IMR-90 (cell line): ENCODE measurements at regions not wholly inside any gene's neighbourhood (a gene's known extent, or its start where the extent isn't known, plus 50 kb on each side); places are given as distances from the start of the nearest gene placed in this dataset.

Experiments used
- ATAC-seq: fragments of 200-7000 bp; cut with Tn5 transposase; 2 replicates; pipeline ENCODE4 v1.9.1; 2020; ENCODE audit warnings: low read depth, mild to moderate bottlenecking, moderate library complexity
- BruUV-seq: library from RNA; stranded (reverse); fragments of 400-500 nt; replicated peaks from 2 replicates; lab custom pipeline; 2021; lab: Mats Ljungman, UMichigan
- CTCF ChIA-PET: fragments of 300-600 bp; formaldehyde crosslinking; extraction: SDS; loops from one replicate; lab custom pipeline; 2021; ENCODE audit warnings: antibody characterized with exemption; lab: Yijun Ruan, JAX
- POLR2A ChIA-PET: fragments of 300-600 bp; sonication (Branson Sonifier 250); formaldehyde crosslinking; loops from one replicate; lab custom pipeline; 2022; ENCODE audit warnings: antibody characterized with exemption; ENCODE audit not compliant: unreplicated experiment; lab: Charles Lee
- DNase-seq: peaks from one replicate; pipeline ENCODE4 v3.0.0; 2013
- H2AFZ ChIP-seq: replicated peaks from 2 replicates; pipeline ENCODE3; 2013; ENCODE audit warnings: low read length, mild to moderate bottlenecking; ENCODE audit not compliant: poor library complexity
- H2AK5ac ChIP-seq: 2 replicates; pipeline ENCODE4 v1.6.1; 2013; ENCODE audit warnings: low read depth, low read length, inconsistent platforms
- H2AK9ac ChIP-seq: replicated peaks from 2 replicates; pipeline ENCODE3; 2013; ENCODE audit warnings: mild to moderate bottlenecking, low read depth, low read length, moderate library complexity; ENCODE audit not compliant: poor library complexity
- H2BK120ac ChIP-seq: 2 replicates; pipeline ENCODE4 v1.6.1; 2013; ENCODE audit warnings: low read depth, low read length, inconsistent platforms
- H2BK15ac ChIP-seq: 3 replicates; pipeline ENCODE4 v1.6.1; 2013; ENCODE audit warnings: low read depth, low read length, inconsistent platforms
- H2BK20ac ChIP-seq: 2 replicates; pipeline ENCODE4 v1.6.1; 2013; ENCODE audit warnings: low read depth, mild to moderate bottlenecking, inconsistent platforms, low read length, moderate library complexity
- H2BK5ac ChIP-seq: 2 replicates; pipeline ENCODE4 v1.6.1; 2013; ENCODE audit warnings: mild to moderate bottlenecking, low read depth, low read length, inconsistent platforms; ENCODE audit not compliant: poor library complexity, severe bottlenecking
- H3K14ac ChIP-seq: replicated peaks from 2 replicates; pipeline ENCODE4 v1.6.1; 2013; ENCODE audit warnings: low read depth, low read length, inconsistent platforms
- H3K18ac ChIP-seq: 2 replicates; pipeline ENCODE4 v1.6.1; 2013; ENCODE audit warnings: low read depth, low read length, control low read depth
- H3K23ac ChIP-seq: 2 replicates; pipeline ENCODE4 v1.6.1; 2013; ENCODE audit warnings: low read depth, low read length, inconsistent platforms
- H3K27ac ChIP-seq: 2 replicates; pipeline ENCODE4 v1.5.1; 2013; ENCODE audit warnings: mild to moderate bottlenecking, control low read depth, low read length; ENCODE audit not compliant: insufficient read depth
- H3K27me3 ChIP-seq: 2 replicates; pipeline ENCODE4 v1.6.1; 2013; ENCODE audit warnings: low read length; ENCODE audit not compliant: control insufficient read depth, insufficient read depth
- H3K36me3 ChIP-seq: 2 replicates; pipeline ENCODE4 v1.6.1; 2013; ENCODE audit warnings: low read length, mixed read lengths; ENCODE audit not compliant: control insufficient read depth, insufficient read depth
- H3K4ac ChIP-seq: 2 replicates; pipeline ENCODE4 v1.6.1; 2013; ENCODE audit warnings: low read depth, low read length, inconsistent platforms
- H3K4me1 ChIP-seq: 2 replicates; pipeline ENCODE4 v1.6.1; 2013; ENCODE audit warnings: low read length, mixed read lengths; ENCODE audit not compliant: control insufficient read depth, insufficient read depth
- H3K4me2 ChIP-seq: 2 replicates; pipeline ENCODE4 v1.6.1; 2013; ENCODE audit warnings: low read depth, mild to moderate bottlenecking, control low read depth, low read length, moderate library complexity
- H3K4me3 ChIP-seq: 2 replicates; pipeline ENCODE4 v1.5.1; 2013; ENCODE audit warnings: low read depth, mild to moderate bottlenecking, control low read depth, low read length, moderate library complexity; ENCODE audit not compliant: insufficient read depth
- H3K56ac ChIP-seq: 2 replicates; pipeline ENCODE4 v1.6.1; 2013; ENCODE audit warnings: low read length, inconsistent platforms; ENCODE audit not compliant: insufficient read depth; ENCODE audit errors: extremely low read depth
- H3K79me1 ChIP-seq, 2 experiments: 2 replicates each; pipeline ENCODE4 v1.6.1; 2013; ENCODE audit warnings: low read length in 2 of 2, inconsistent platforms in 1 of 2, low read depth in 1 of 2
- H3K9ac ChIP-seq: 2 replicates; pipeline ENCODE4 v1.6.1; 2013; ENCODE audit warnings: low read depth, low read length, control low read depth
- H3K9me1 ChIP-seq: 2 replicates; pipeline ENCODE4 v1.6.1; 2013; ENCODE audit warnings: low read length, inconsistent platforms; ENCODE audit not compliant: insufficient read depth
- H3K9me3 ChIP-seq: 2 replicates; pipeline ENCODE4 v1.6.1; 2013; ENCODE audit warnings: low read length; ENCODE audit not compliant: control insufficient read depth, insufficient read depth
- H4K20me1 ChIP-seq: 2 replicates; pipeline ENCODE4 v1.6.1; 2013; ENCODE audit warnings: low read length, inconsistent platforms; ENCODE audit not compliant: insufficient read depth
- H4K5ac ChIP-seq: 2 replicates; pipeline ENCODE4 v1.6.1; 2013; ENCODE audit warnings: mild to moderate bottlenecking, low read depth, low read length, control low read depth
- H4K8ac ChIP-seq, 2 experiments: 2 replicates each; pipeline ENCODE4 v1.6.1; 2013; ENCODE audit warnings: low read depth in 2 of 2, low read length in 2 of 2, control low read depth in 1 of 2, inconsistent platforms in 1 of 2
- H4K91ac ChIP-seq: 2 replicates; pipeline ENCODE4 v1.6.1; 2013; ENCODE audit warnings: low read depth, low read length, inconsistent platforms; ENCODE audit not compliant: insufficient read depth
- BHLHE40 ChIP-seq: fragments of 150-350 bp; IDR thresholded peaks from 2 replicates; pipeline ENCODE4 v1.6.1; 2016; ENCODE audit warnings: mild to moderate bottlenecking, low read depth, low read length
- CEBPB ChIP-seq: IDR thresholded peaks from 2 replicates; pipeline ENCODE4 v1.6.1; 2012; ENCODE audit warnings: low read depth, low read length, improper control_type of control experiment
- CHD1 ChIP-seq: IDR thresholded peaks from 2 replicates; pipeline ENCODE4 v1.6.1; 2012; ENCODE audit warnings: low read depth, low read length, improper control_type of control experiment
- CTCF ChIP-seq: conservative IDR thresholded peaks from 2 replicates; pipeline ENCODE4 v1.5.1; 2012; ENCODE audit warnings: mild to moderate bottlenecking, low read depth, low read length, improper control_type of control experiment
- ELK1 ChIP-seq: fragments of 150-350 bp; IDR thresholded peaks from 2 replicates; pipeline ENCODE4 v1.6.1; 2016; ENCODE audit warnings: low read depth, mild to moderate bottlenecking, low read length, moderate library complexity, borderline replicate concordance
- FOS ChIP-seq: fragments of 150-350 bp; IDR thresholded peaks from 2 replicates; pipeline ENCODE4 v1.6.1; 2016; ENCODE audit warnings: low read depth, low read length
- MAFK ChIP-seq: IDR thresholded peaks from 2 replicates; pipeline ENCODE4 v1.6.1; 2012; ENCODE audit warnings: low read depth, low read length, improper control_type of control experiment
- MAZ ChIP-seq: IDR thresholded peaks from 2 replicates; pipeline ENCODE4 v1.6.1; 2012; ENCODE audit warnings: low read depth, mild to moderate bottlenecking, low read length, improper control_type of control experiment, moderate library complexity, borderline replicate concordance
- MXI1 ChIP-seq: IDR thresholded peaks from 2 replicates; pipeline ENCODE4 v1.6.1; 2012; ENCODE audit warnings: low read depth, mild to moderate bottlenecking, low read length, moderate library complexity, borderline replicate concordance
- NFE2L2 ChIP-seq: fragments of 150-350 bp; IDR thresholded peaks from 2 replicates; pipeline ENCODE4 v1.6.1; 2016; ENCODE audit warnings: low read depth, mild to moderate bottlenecking, low read length
- POLR2A ChIP-seq: IDR thresholded peaks from 2 replicates; pipeline ENCODE4 v1.6.1; 2012; ENCODE audit warnings: mild to moderate bottlenecking, low read depth, low read length
- RAD21 ChIP-seq: IDR thresholded peaks from 2 replicates; pipeline ENCODE4 v1.6.1; 2012; ENCODE audit warnings: low read length, improper control_type of control experiment
- RCOR1 ChIP-seq: IDR thresholded peaks from 2 replicates; pipeline ENCODE4 v1.6.1; 2012; ENCODE audit warnings: mild to moderate bottlenecking, low read length, improper control_type of control experiment; ENCODE audit not compliant: insufficient replicate concordance
- RFX5 ChIP-seq: IDR thresholded peaks from 2 replicates; pipeline ENCODE4 v1.8.0; 2012; ENCODE audit warnings: low read depth, mild to moderate bottlenecking, low read length, moderate library complexity
- SMC3 ChIP-seq: fragments of 150-350 bp; IDR thresholded peaks from 2 replicates; pipeline ENCODE4 v1.6.1; 2016; ENCODE audit warnings: low read depth, mild to moderate bottlenecking, antibody characterized with exemption, low read length, moderate library complexity
- USF2 ChIP-seq: fragments of 150-350 bp; IDR thresholded peaks from 2 replicates; pipeline ENCODE4 v1.6.1; 2017; ENCODE audit warnings: mild to moderate bottlenecking, antibody characterized with exemption, low read length, low read depth
- WGBS, 2 experiments: methylation state at CpG; one replicate each; pipeline versions ENCODE4 v1.1.5 to v1.1.7; 2013; ENCODE audit warnings: missing lambda C conversion rate in 2 of 2; ENCODE audit not compliant: insufficient read length in 1 of 2; ENCODE audit errors: extremely low coverage in 2 of 2; 5-methylcytosine and 5-hydroxymethylcytosine counted together
- dilution Hi-C: fragments of 300-500 bp; cut with HindIII; formaldehyde crosslinking; loops from one replicate; pipeline ENCODE4 v1.14.3; 2018; ENCODE audit warnings: low sequenced_read_pairs; ENCODE audit not compliant: unreplicated experiment
- in situ Hi-C: fragments of 300-500 bp; cut with MboI; formaldehyde crosslinking; loops from 3 replicates; pipeline ENCODE4 v1.14.3; 2019; ENCODE audit warnings: low sequenced_read_pairs, inconsistent platforms, mixed read lengths
- intact Hi-C: fragments of 100-400 bp; cut with micrococcal nuclease; formaldehyde crosslinking; loops from 2 replicates; pipeline ENCODE4 v1.10.0; 2022

- Histone ChIP-seq H3K9ac (no peak overlapping the region), H2BK15ac (no peak overlapping the region), H2BK20ac (no peak overlapping the region), H4K20me1 (no peaks in the 10 kb centered on the region), H4K8ac (no peak overlapping the region), H3K4me3 (no peak overlapping the region), H3K14ac (no peak overlapping the region), H3K27ac (no peak overlapping the region), H2BK5ac (no peak overlapping the region), H2AFZ (no peak overlapping the region), H3K27me3 (no peaks in the 10 kb centered on the region), H3K4me1 (no peaks in the 10 kb centered on the region), H3K9me1 (no peaks in the 10 kb centered on the region), H2BK120ac (no peak overlapping the region), H3K79me1 (no peaks in the 10 kb centered on the region), H3K4ac (no peak overlapping the region), H2AK5ac (no peak overlapping the region), H3K23ac (no peak overlapping the region), H3K56ac (no peak overlapping the region), H3K36me3 (no peaks in the 10 kb centered on the region), H3K18ac (no peak overlapping the region), H4K91ac (no peak overlapping the region), H4K5ac (no peak overlapping the region), H3K9me3 (no peaks in the 10 kb centered on the region), H2AK9ac (no peak overlapping the region), H3K4me2 (no peak overlapping the region)
- 33% methylated on average over 1 of the region's 6 CpGs; no CpG with 5 or more reads in 1 of the 2 experiments for WGBS, 2 experiments
- no peak for TF ChIP-seq RFX5
- TF ChIP-seq RCOR1, result no peak
- no peak for TF ChIP-seq FOS
- TF ChIP-seq MAFK, result no peak
- TF ChIP-seq SMC3, result no peak
- TF ChIP-seq ELK1, result no peak
- no peak for TF ChIP-seq NFE2L2
- no peak for TF ChIP-seq CHD1
- TF ChIP-seq CTCF, result no peak
- no peak for TF ChIP-seq MXI1
- TF ChIP-seq MAZ, result no peak
- no peak for TF ChIP-seq CEBPB
- no peak for TF ChIP-seq USF2
- TF ChIP-seq RAD21, result no peak
- TF ChIP-seq BHLHE40, result no peak
- TF ChIP-seq POLR2A, result no peak
- BruUV-seq, result no TSS peak
- in situ Hi-C loops (no loop called here), intact Hi-C loops (no loop called here), dilution Hi-C loops (no loop called here)
- ATAC-seq (no peak), DNase-seq (no peak)
- ChIA-PET POLR2A (no interaction called here), CTCF (no interaction called here)
Measured at GRCh38 chrX:122115604-122116003, 1068.2 kb downstream of the GLUD2 start.
